Activated naive CD4-positive, alpha-beta T cell treated with anti-CD3 and anti-CD28 coated beads for 36 hours (primary cell): ENCODE measurements at regions not wholly inside any gene's neighbourhood (a gene's known extent, or its start where the extent isn't known, plus 50 kb on each side); places are given as distances from the start of the nearest gene placed in this dataset.

ENCODE experiments used
- CTCF ChIA-PET: fragments of 350-600 bp; sonication (Branson Sonifier 250); formaldehyde crosslinking; loops from one replicate; lab custom pipeline; 2021; ENCODE audit warnings: antibody characterized with exemption; lab: Charles Lee
- DNase-seq: peaks from one replicate; pipeline ENCODE4 v3.0.0-alpha.2; 2020
- H3K27ac Mint-ChIP-seq: one replicate; pipeline ENCODE4 v1.8.0; 2021; ENCODE audit warnings: mild to moderate bottlenecking, mixed read lengths
- H3K27me3 Mint-ChIP-seq: one replicate; pipeline ENCODE4 v1.8.0; 2021; ENCODE audit warnings: low read depth, mixed read lengths
- H3K36me3 Mint-ChIP-seq: one replicate; pipeline ENCODE4 v1.8.0; 2021; ENCODE audit warnings: low read depth, mixed read lengths
- H3K4me1 Mint-ChIP-seq: one replicate; pipeline ENCODE4 v1.8.0; 2021; ENCODE audit warnings: low read depth, mixed read lengths
- H3K4me3 Mint-ChIP-seq: one replicate; pipeline ENCODE4 v1.8.0; 2021; ENCODE audit warnings: mild to moderate bottlenecking, moderate library complexity, mixed read lengths
- H3K9me3 Mint-ChIP-seq: one replicate; pipeline ENCODE4 v1.8.0; 2021; ENCODE audit warnings: mixed read lengths
- intact Hi-C: fragments of 100-400 bp; cut with micrococcal nuclease; formaldehyde crosslinking; loops from one replicate; pipeline ENCODE4 v1.15.1; 2023

DNA sequence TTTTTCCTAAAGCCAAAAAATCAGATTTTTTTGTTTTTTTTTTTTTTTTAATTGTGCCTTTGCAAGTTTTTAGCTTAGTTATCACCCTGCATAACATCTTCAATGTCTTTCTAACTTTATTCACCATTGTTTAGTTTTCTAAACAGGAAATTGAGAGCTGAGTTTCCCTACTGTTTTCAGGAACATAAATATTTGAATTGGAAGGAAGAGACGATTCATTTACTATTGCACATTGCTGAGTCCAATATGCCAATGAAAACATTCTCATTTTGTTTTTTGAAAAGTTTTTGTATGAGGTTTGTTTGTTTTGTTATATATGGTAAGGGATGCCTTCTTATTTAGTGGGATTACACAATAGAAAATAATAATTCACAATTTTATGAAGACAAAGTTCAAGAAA lies 148.4 kb downstream of the ANKRD50 start:
- CTCF ChIA-PET: no interaction called here
- H3K36me3 Mint-ChIP-seq: no peaks in the 10 kb centered on the region
- no peaks in the 10 kb centered on the region for H3K27me3 Mint-ChIP-seq
- H3K4me3 Mint-ChIP-seq: no peak overlapping the region
- H3K4me1 Mint-ChIP-seq: no peaks in the 10 kb centered on the region
- peaks cover 2% of the 10 kb centered on the region for H3K9me3 Mint-ChIP-seq
- no peak overlapping the region for H3K27ac Mint-ChIP-seq
- intact Hi-C loops: no loop called here
- DNase-seq: no peak

DNA sequence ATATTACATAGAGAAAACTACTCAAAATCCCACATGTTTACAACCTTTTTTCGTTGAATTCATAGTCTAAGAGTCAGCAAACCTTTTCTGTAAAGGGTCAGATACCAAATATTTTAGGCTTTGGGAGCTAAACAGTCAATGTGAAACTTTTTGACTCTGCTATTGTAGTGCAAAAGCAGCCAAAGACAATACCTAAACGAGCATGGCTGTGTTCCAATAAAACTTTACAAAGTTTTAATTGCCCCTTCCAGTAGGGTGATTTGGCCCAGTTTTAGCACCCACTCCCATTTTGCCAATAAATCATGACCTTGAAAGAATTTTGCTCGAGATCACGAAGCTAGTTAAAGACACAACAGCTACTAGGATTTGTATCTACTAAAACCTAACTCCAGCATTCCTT lies 147.2 kb downstream of the ANKRD50 start:
- CTCF ChIA-PET: no interaction called here
- H3K9me3 Mint-ChIP-seq: peaks cover 2% of the 10 kb centered on the region
- no peaks in the 10 kb centered on the region for H3K4me1 Mint-ChIP-seq
- intact Hi-C loops: no loop called here
- H3K27me3 Mint-ChIP-seq: no peaks in the 10 kb centered on the region
- H3K36me3 Mint-ChIP-seq: no peaks in the 10 kb centered on the region
- H3K27ac Mint-ChIP-seq: no peak overlapping the region
- H3K4me3 Mint-ChIP-seq: no peak overlapping the region
- DNase-seq: no peak

DNA sequence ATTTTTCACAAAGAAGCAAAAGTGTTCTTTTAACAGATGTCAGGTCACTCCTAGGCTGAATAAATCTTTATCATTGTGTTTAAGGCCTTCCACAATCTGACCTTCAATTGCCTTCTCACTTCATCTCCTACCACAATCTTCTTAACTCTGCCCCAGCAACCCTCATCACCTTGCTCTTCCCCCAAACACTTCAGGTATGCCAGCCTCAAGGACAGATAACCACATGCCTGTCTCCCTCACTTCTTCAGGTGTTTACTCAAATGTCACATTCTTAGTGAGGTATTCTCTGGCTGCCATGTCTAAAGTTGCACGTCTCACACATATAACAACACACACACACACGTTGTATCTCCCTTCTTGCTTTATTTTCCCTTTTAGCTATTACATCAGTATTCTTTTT lies 146.5 kb downstream of the ANKRD50 start:
- Mint-ChIP-seq H3K9me3 (peaks cover 2% of the 10 kb centered on the region), H3K4me3 (no peak overlapping the region)

DNA sequence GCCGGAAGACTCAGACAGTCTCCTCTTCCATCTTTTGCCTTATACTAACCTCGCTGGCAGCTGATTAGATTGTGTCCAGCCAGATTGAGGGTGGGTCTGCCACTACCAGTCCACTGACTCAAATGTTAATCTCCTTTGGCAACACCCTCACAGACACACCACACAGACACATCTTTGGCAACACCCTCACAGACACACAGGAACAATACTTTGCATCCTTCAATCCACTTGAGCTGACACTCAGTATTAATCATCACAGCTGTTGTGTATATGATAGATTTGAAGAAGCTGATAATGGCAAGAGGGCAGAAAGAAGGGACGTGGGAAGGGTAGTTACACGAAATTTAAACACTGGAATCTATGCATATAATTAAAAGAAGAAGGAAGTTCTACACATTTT lies 139.5 kb downstream of the ANKRD50 start:
- Mint-ChIP-seq H3K4me1 (no peaks in the 10 kb centered on the region), H3K27ac (no peak overlapping the region), H3K4me3 (no peak overlapping the region), H3K27me3 (no peaks in the 10 kb centered on the region), H3K9me3 (no peaks in the 10 kb centered on the region), H3K36me3 (no peaks in the 10 kb centered on the region)
- CTCF ChIA-PET: interaction anchor here (0.6 kb wide), 1 partner anchor 325 kb away, joined by 3 read pairs; no protein-coding TSS in a partner anchor
- no peak for DNase-seq
- intact Hi-C loops: no loop called here

More for the DNA sequence above, 146.5 kb downstream of the ANKRD50 start:
- no peaks in the 10 kb centered on the region for H3K27me3 Mint-ChIP-seq
- no peaks in the 10 kb centered on the region for H3K36me3 Mint-ChIP-seq
- H3K4me1 Mint-ChIP-seq: no peaks in the 10 kb centered on the region
- H3K27ac Mint-ChIP-seq: no peak overlapping the region
- CTCF ChIA-PET: no interaction called here
- DNase-seq: no peak
- intact Hi-C loops: no loop called here

DNA sequence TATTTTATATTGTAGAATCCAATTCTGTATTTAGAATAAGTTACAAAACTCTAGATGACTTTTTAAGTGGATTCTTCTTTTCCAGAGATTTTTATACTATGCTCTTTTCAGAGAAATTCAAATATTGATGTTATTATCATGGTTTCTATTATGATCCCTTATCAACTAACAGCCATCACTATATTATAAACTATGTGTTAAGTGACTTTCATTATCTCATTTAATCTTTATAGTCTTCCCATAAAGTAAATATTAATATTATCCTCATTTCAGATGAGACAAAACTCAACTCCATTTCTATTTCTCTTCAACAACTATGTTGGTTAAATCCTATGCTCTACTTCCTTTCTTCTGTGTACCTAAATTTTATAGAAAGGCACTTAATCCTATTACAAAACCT lies 132.6 kb downstream of the ANKRD50 start:
- Mint-ChIP-seq H3K27me3 (no peaks in the 10 kb centered on the region), H3K4me3 (no peak overlapping the region), H3K36me3 (no peaks in the 10 kb centered on the region), H3K9me3 (no peaks in the 10 kb centered on the region), H3K4me1 (no peaks in the 10 kb centered on the region), H3K27ac (no peak overlapping the region)
- intact Hi-C loops: no loop called here
- no peak for DNase-seq
- CTCF ChIA-PET: no interaction called here

DNA sequence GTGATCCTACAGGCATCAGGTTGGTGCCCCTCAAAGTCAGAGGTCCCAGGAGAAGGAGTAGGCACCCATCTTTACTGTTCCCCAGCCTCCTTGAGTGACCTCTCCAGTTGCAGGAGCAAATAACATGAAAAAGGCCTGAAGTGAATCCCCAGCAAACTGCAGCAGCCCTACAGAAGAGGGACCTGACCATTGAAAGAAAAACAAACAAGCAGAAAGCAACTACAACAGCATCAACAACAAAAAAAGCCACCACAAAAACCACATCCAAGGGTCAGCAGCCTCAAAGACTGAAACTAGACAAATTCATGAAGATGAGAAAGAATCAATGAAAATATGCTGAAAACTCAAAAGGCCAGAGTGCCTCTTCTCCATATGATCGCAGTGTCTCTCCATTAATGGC lies 128.7 kb downstream of the ANKRD50 start:
- H3K9me3 Mint-ChIP-seq: peaks cover 10% of the 10 kb centered on the region
- no peaks in the 10 kb centered on the region for H3K36me3 Mint-ChIP-seq
- no peak overlapping the region for H3K27ac Mint-ChIP-seq

DNA sequence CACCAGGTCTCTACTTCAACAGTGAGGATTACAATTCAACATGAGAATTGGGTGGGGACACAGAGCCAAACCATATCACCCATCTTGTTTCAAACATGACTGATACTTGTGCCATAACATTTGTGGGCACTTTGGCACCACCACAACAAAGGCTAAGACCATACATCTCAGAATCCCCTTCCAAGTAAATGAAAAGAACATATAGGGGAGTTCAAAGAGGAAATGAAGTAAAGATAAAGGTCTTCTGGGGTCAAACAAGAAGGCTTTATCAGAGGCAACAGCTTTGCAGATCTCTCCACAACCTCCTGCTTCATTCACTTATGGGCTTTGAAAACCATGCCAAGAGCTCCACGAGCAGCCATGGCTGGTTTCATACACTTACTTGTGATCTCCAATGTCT lies 122.7 kb downstream of the ANKRD50 start:
- intact Hi-C loops: no loop called here
- no peak for DNase-seq
- Mint-ChIP-seq H3K27me3 (peaks cover 6% of the 10 kb centered on the region), H3K9me3 (peaks cover 11% of the 10 kb centered on the region), H3K27ac (no peak overlapping the region), H3K4me1 (no peaks in the 10 kb centered on the region), H3K36me3 (no peaks in the 10 kb centered on the region), H3K4me3 (no peak overlapping the region)
- CTCF ChIA-PET: no interaction called here

More for the DNA sequence above, 128.7 kb downstream of the ANKRD50 start:
- Mint-ChIP-seq H3K27me3 (no peaks in the 10 kb centered on the region), H3K4me1 (no peaks in the 10 kb centered on the region), H3K4me3 (no peak overlapping the region)
- no peak for DNase-seq
- intact Hi-C loops: no loop called here
- CTCF ChIA-PET: no interaction called here

DNA sequence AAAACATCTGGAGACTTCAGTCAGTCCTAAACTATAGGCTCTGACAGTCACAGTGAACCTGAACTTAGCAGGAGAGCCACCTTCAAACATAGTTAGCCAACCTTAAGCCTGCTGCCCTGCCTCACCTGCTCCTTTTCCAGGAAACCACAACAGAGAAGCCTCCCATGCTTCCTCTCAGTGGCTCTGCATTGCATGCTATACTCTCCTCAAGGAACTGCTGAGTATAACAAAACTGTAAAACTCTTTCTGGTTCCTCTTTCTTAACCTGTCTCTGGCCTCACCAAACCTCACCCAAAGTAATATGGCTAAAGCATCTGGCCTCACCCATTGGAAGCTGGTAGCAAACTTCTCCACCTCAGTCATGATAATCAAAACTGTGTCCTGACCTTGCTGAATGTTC lies 122.1 kb downstream of the ANKRD50 start:
- no peak overlapping the region for H3K4me3 Mint-ChIP-seq
- DNase-seq: no peak
- H3K27me3 Mint-ChIP-seq: peaks cover 6% of the 10 kb centered on the region
- H3K27ac Mint-ChIP-seq: no peak overlapping the region
- CTCF ChIA-PET: no interaction called here
- peaks cover 11% of the 10 kb centered on the region for H3K9me3 Mint-ChIP-seq
- no peaks in the 10 kb centered on the region for H3K4me1 Mint-ChIP-seq
- no peaks in the 10 kb centered on the region for H3K36me3 Mint-ChIP-seq
- intact Hi-C loops: no loop called here

DNA sequence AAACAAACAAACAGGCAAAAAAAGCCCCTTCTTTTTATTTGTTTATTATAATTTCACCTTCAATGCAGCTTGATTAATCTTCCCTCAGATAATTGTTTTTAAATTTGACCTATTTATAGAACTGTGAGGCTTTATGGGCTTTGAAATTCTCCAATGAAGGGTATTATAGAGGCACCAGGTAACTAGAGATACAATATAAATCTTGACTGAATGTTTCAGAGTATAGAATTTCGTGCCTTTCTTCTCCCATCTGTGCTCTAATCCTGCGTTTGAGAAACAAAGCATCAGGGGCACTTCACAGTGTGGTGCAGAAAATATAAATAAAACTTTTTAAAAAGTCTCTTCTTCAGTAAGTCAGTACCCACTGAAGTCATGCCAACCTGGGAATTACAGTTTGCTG lies 120.9 kb downstream of the ANKRD50 start:
- intact Hi-C loops: no loop called here
- H3K4me3 Mint-ChIP-seq: no peak overlapping the region
- H3K27me3 Mint-ChIP-seq: peaks cover 6% of the 10 kb centered on the region

DNA sequence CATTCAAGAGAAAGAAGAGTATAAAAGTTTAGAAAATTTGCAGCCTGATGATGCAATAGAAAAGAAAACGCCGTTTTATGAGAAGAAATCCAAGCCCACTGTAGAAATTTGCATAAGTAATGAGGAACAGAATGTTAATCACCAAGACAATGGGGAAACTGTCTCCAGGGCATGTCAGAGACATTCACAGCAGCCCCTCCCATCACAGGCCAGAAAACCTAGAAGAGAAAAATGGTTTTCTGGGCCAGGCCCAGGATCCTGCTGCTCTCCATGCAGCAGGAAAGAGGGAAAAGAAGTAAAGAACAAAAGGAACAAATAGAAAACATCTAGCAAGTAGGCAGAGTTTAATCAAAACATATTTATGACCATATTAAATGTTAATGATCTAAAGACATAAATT lies 119.0 kb downstream of the ANKRD50 start:
- DNase-seq: no peak
- Mint-ChIP-seq H3K4me3 (no peak overlapping the region), H3K27me3 (peaks cover 6% of the 10 kb centered on the region), H3K36me3 (no peaks in the 10 kb centered on the region), H3K9me3 (peaks cover 1% of the 10 kb centered on the region), H3K4me1 (no peaks in the 10 kb centered on the region), H3K27ac (no peak overlapping the region)
- CTCF ChIA-PET: no interaction called here
- intact Hi-C loops: no loop called here

More for the DNA sequence above, 120.9 kb downstream of the ANKRD50 start:
- no peaks in the 10 kb centered on the region for H3K4me1 Mint-ChIP-seq
- DNase-seq: no peak
- no peak overlapping the region for H3K27ac Mint-ChIP-seq
- no peaks in the 10 kb centered on the region for H3K36me3 Mint-ChIP-seq
- peaks cover 7% of the 10 kb centered on the region for H3K9me3 Mint-ChIP-seq
- CTCF ChIA-PET: interaction anchor here (0.9 kb wide), 1 partner anchor 10 kb away, joined by 4 read pairs; no protein-coding TSS in a partner anchor

DNA sequence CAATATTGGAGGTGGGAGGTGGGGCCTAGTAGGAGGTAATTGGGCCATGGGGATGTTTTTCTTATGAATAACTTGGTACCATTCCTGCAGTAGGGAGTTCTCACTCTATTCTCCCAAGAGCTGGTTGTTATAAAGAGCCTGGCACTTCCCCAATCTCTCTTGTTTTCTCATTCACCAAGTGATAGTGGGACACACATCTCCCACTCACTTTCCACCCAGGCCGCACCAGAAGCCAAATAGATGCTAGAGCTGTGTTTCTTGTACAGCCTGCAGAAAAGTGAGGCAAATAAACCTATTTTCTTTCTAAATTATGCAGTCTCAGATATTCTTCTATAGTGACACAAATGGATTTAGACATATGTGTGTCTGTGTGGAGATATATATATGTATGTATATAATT lies 117.6 kb downstream of the ANKRD50 start:
- DNase-seq: no peak
- CTCF ChIA-PET: no interaction called here
- Mint-ChIP-seq H3K4me3 (no peak overlapping the region), H3K9me3 (no peaks in the 10 kb centered on the region), H3K27ac (no peak overlapping the region), H3K27me3 (peaks cover 6% of the 10 kb centered on the region), H3K4me1 (no peaks in the 10 kb centered on the region), H3K36me3 (no peaks in the 10 kb centered on the region)
- intact Hi-C loops: no loop called here

DNA sequence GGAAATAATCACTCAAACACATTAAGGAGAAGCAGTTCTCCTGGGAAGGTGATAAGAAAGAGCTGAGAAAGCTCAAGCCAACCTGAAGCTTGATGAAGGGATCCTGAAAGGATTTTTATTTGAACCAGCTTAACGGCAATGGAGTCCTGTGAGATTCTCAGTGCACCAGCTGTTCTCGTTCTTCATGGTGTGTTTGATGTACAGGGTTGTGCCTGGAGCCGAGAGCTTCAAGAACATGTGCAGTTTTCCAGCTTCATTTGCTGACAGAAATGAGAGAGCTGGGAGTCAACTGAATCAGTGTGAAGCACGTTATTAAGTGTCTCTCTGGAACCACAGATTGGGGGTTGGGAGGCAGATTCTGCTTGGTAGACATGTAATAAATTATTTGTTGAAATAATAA lies 115.7 kb downstream of the ANKRD50 start:
- H3K27ac Mint-ChIP-seq: no peak overlapping the region
- no peaks in the 10 kb centered on the region for H3K9me3 Mint-ChIP-seq
- intact Hi-C loops: no loop called here
- CTCF ChIA-PET: no interaction called here
- H3K27me3 Mint-ChIP-seq: peaks cover 6% of the 10 kb centered on the region
- H3K4me1 Mint-ChIP-seq: no peaks in the 10 kb centered on the region
- H3K36me3 Mint-ChIP-seq: no peaks in the 10 kb centered on the region
- no peak overlapping the region for H3K4me3 Mint-ChIP-seq
- DNase-seq: no peak

DNA sequence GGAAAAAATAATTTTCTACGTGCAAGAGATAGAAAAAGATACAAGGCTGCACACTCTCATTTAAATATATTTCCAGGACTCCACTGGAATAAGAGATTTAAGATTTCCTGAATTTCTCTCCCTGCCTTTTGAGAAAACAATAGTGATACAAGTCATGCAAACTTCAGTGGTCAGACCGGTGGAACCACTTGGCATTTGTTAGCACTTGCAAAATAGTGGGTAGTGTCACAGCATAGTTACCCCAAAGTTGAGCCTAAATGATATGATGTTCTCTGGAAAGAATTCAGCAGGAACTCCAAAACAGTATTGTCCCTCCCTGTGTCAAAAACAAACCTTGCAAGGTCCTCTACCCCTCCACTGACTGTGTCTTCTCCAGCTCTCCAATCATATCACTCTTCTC lies 102.3 kb downstream of the ANKRD50 start:
- intact Hi-C loops: no loop called here
- peaks cover 2% of the 10 kb centered on the region for H3K9me3 Mint-ChIP-seq
- H3K27me3 Mint-ChIP-seq: no peaks in the 10 kb centered on the region
- H3K4me3 Mint-ChIP-seq: no peak overlapping the region
- H3K4me1 Mint-ChIP-seq: no peaks in the 10 kb centered on the region
- H3K27ac Mint-ChIP-seq: no peak overlapping the region
- CTCF ChIA-PET: no interaction called here
- H3K36me3 Mint-ChIP-seq: no peaks in the 10 kb centered on the region
- DNase-seq: no peak
